ENCODE measurements at regions not wholly inside any gene's neighbourhood (a gene's known extent, or its start where the extent isn't known, plus 50 kb on each side); places are given as distances from the start of the nearest gene placed in this dataset.

GRCh38 chrX:38917954-38918353 lies 116.7 kb downstream of the MID1IP1 start:
- H3K79me2 ChIP-seq (ENCODE audit: low read length): no peaks in the 10 kb centered on the region
- no peaks in the 10 kb centered on the region for H3K36me3 ChIP-seq (replicated peaks; ENCODE audit: low read depth, low read length)
- no peak overlapping the region for H3K4me3 ChIP-seq (ENCODE audit: low read length)
- H3K4me2 ChIP-seq (ENCODE audit: low read length): no peak overlapping the region
- H3K27ac ChIP-seq (ENCODE audit: low read length): no peak overlapping the region
- no peaks in the 10 kb centered on the region for H3K9me3 ChIP-seq (ENCODE audit: insufficient read depth, low read length)
- H2AFZ ChIP-seq (ENCODE audit: low read depth, low read length): no peak overlapping the region
- H4K20me1 ChIP-seq (ENCODE audit: insufficient read depth, low read length): no peaks in the 10 kb centered on the region
- H3K4me1 ChIP-seq (ENCODE audit: low read length): no peaks in the 10 kb centered on the region
- TF ChIP-seq EZH2phosphoT487 (IDR thresholded peaks at IDR 0.05; ENCODE audit: low read depth): no peak
- no peak for TF ChIP-seq CTCF (IDR thresholded peaks at IDR 0.05; ENCODE audit: low read depth, low read length)
- H3K9ac ChIP-seq (ENCODE audit: low read length): no peak overlapping the region
- no peaks in the 10 kb centered on the region for H3K27me3 ChIP-seq (ENCODE audit: low read depth, low read length)

GRCh38 chrX:38919202-38919601 lies 117.9 kb downstream of the MID1IP1 start:
- no peaks in the 10 kb centered on the region for H3K4me1 ChIP-seq (ENCODE audit: low read length)

GRCh38 chrX:38919853-38920528 lies 118.7 kb downstream of the MID1IP1 start:
- Histone ChIP-seq H2AFZ (ENCODE audit: low read depth, low read length) (no peak overlapping the region), H3K4me3 (ENCODE audit: low read length) (no peak overlapping the region), H3K36me3 (replicated peaks; ENCODE audit: low read depth, low read length) (no peaks in the 10 kb centered on the region), H3K9me3 (ENCODE audit: insufficient read depth, low read length) (no peaks in the 10 kb centered on the region), H3K79me2 (ENCODE audit: low read length) (no peaks in the 10 kb centered on the region), H3K4me2 (ENCODE audit: low read length) (no peak overlapping the region), H3K9ac (ENCODE audit: low read length) (no peak overlapping the region), H3K27me3 (ENCODE audit: low read depth, low read length) (no peaks in the 10 kb centered on the region), H3K4me1 (ENCODE audit: low read length) (no peaks in the 10 kb centered on the region), H4K20me1 (ENCODE audit: insufficient read depth, low read length) (no peaks in the 10 kb centered on the region), H3K27ac (ENCODE audit: low read length) (no peak overlapping the region)
- no peak for TF ChIP-seq EZH2phosphoT487 (IDR thresholded peaks at IDR 0.05; ENCODE audit: low read depth)
- TF ChIP-seq CTCF (IDR thresholded peaks at IDR 0.05; ENCODE audit: low read depth, low read length): no peak

More at GRCh38 chrX:38919202-38919601, 117.9 kb downstream of the MID1IP1 start:
- Histone ChIP-seq H3K4me3 (ENCODE audit: low read length) (no peak overlapping the region), H3K79me2 (ENCODE audit: low read length) (no peaks in the 10 kb centered on the region), H3K27ac (ENCODE audit: low read length) (no peak overlapping the region), H4K20me1 (ENCODE audit: insufficient read depth, low read length) (no peaks in the 10 kb centered on the region), H3K27me3 (ENCODE audit: low read depth, low read length) (no peaks in the 10 kb centered on the region), H2AFZ (ENCODE audit: low read depth, low read length) (no peak overlapping the region), H3K9me3 (ENCODE audit: insufficient read depth, low read length) (no peaks in the 10 kb centered on the region), H3K4me2 (ENCODE audit: low read length) (no peak overlapping the region), H3K36me3 (replicated peaks; ENCODE audit: low read depth, low read length) (no peaks in the 10 kb centered on the region), H3K9ac (ENCODE audit: low read length) (no peak overlapping the region)
- no peak for TF ChIP-seq CTCF (IDR thresholded peaks at IDR 0.05; ENCODE audit: low read depth, low read length)
- TF ChIP-seq EZH2phosphoT487 (IDR thresholded peaks at IDR 0.05; ENCODE audit: low read depth): no peak

GRCh38 chrX:38923451-38923969 lies 122.3 kb downstream of the MID1IP1 start:
- Histone ChIP-seq H3K9ac (ENCODE audit: low read length) (no peak overlapping the region), H3K27ac (ENCODE audit: low read length) (no peak overlapping the region), H3K27me3 (ENCODE audit: low read depth, low read length) (no peaks in the 10 kb centered on the region), H3K4me3 (ENCODE audit: low read length) (no peak overlapping the region), H3K9me3 (ENCODE audit: insufficient read depth, low read length) (no peaks in the 10 kb centered on the region), H3K79me2 (ENCODE audit: low read length) (no peaks in the 10 kb centered on the region), H2AFZ (ENCODE audit: low read depth, low read length) (no peak overlapping the region), H3K36me3 (replicated peaks; ENCODE audit: low read depth, low read length) (no peaks in the 10 kb centered on the region), H3K4me1 (ENCODE audit: low read length) (no peaks in the 10 kb centered on the region), H3K4me2 (ENCODE audit: low read length) (no peak overlapping the region), H4K20me1 (ENCODE audit: insufficient read depth, low read length) (no peaks in the 10 kb centered on the region)
- TF ChIP-seq EZH2phosphoT487 (IDR thresholded peaks at IDR 0.05; ENCODE audit: low read depth) (no peak), CTCF (IDR thresholded peaks at IDR 0.05; ENCODE audit: low read depth, low read length) (no peak)

Measured in OCI-LY3 (cell line).